GM06990 (cell line): ENCODE measurements at regions not wholly inside any gene's neighbourhood (a gene's known extent, or its start where the extent isn't known, plus 50 kb on each side); places are given as distances from the start of the nearest gene placed in this dataset.

Experiments
- DNase-seq: peaks from one replicate; pipeline ENCODE4 v3.0.0-alpha.2; 2011; ENCODE audit not compliant: insufficient read length; ENCODE audit errors: extremely low read depth
- H3K27me3 ChIP-seq: replicated peaks from 2 replicates; pipeline ENCODE4 v1.6.0; 2011; ENCODE audit warnings: low read length; ENCODE audit not compliant: control insufficient read depth, insufficient read depth
- H3K36me3 ChIP-seq: 2 replicates; pipeline ENCODE4 v1.5.1; 2011; ENCODE audit warnings: low read length; ENCODE audit not compliant: control insufficient read depth, insufficient read depth
- H3K4me3 ChIP-seq: replicated peaks from 2 replicates; pipeline ENCODE4 v1.5.1; 2011; ENCODE audit warnings: low read depth, mild to moderate bottlenecking, control low read depth, low read length
- TF ChIP-seq, protein P1 (sequence below): IDR thresholded peaks from 2 replicates; pipeline ENCODE4 v1.5.1; 2011; ENCODE audit warnings: low read length, control low read depth, mild to moderate bottlenecking, inconsistent platforms; ENCODE audit not compliant: insufficient read depth, poor library complexity, severe bottlenecking

DNA sequence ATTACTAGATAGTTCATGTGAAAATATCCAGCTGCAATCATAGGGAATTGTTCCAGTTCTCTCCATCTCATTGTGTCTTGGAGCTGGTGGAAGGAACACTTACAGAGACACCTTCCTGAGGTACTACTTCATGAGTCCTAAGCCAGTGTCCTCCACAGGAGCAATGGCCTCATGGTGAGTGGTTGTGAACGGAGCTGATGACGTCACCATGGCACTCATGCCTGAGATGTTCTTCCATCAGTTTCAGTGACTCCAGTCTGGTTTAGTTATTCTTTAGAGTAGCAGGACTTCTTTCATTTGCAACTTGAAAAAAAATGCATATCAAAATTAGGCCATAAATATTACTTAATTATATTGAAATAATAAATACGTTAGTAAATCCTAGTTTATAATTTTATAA is 418.6 kb downstream of the ZNF521 start:
- DNase-seq: no peak
- H3K36me3 ChIP-seq: no peaks in the 10 kb centered on the region

DNA sequence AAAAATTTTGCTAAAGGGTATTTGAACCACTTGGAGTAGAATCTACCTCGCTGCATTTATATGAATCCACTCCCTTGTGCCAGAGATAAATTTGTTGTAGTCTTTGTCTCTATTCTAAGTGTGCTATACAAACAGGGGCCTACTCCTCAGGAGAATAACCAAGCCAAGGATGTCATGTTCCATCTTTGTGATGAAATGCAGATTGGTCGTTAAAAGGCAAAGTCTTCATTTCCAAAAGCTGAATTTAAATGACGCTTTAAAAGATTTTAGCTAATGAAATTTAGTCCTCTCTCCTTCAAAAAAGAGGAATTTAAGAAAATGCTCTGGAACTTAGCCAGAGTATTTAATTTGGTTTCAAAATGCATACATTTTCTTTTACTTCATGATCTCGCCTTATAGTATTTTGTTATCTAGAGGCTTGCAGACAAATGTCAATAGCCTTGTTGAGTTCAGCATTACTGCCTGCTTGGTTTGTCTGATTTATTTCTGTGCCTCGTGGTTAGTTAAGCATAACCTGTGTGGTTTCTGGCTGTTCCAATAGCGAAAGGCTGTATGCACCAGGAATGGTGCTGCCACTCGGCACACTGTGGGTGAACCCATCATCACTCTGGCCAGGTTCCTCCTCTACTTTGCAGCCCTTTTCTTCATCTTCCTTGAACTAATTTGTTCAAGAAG is 417.6 kb downstream of the ZNF521 start:
- no peak for DNase-seq
- TF ChIP-seq, protein P1, sequence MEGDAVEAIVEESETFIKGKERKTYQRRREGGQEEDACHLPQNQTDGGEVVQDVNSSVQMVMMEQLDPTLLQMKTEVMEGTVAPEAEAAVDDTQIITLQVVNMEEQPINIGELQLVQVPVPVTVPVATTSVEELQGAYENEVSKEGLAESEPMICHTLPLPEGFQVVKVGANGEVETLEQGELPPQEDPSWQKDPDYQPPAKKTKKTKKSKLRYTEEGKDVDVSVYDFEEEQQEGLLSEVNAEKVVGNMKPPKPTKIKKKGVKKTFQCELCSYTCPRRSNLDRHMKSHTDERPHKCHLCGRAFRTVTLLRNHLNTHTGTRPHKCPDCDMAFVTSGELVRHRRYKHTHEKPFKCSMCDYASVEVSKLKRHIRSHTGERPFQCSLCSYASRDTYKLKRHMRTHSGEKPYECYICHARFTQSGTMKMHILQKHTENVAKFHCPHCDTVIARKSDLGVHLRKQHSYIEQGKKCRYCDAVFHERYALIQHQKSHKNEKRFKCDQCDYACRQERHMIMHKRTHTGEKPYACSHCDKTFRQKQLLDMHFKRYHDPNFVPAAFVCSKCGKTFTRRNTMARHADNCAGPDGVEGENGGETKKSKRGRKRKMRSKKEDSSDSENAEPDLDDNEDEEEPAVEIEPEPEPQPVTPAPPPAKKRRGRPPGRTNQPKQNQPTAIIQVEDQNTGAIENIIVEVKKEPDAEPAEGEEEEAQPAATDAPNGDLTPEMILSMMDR: no peak
- Histone ChIP-seq H3K27me3 (no peaks in the 10 kb centered on the region), H3K4me3 (no peak overlapping the region), H3K36me3 (no peaks in the 10 kb centered on the region)

More for the DNA sequence above, 418.6 kb downstream of the ZNF521 start:
- H3K4me3 ChIP-seq: no peak overlapping the region
- TF ChIP-seq, protein P1: no peak
- H3K27me3 ChIP-seq: no peaks in the 10 kb centered on the region

DNA sequence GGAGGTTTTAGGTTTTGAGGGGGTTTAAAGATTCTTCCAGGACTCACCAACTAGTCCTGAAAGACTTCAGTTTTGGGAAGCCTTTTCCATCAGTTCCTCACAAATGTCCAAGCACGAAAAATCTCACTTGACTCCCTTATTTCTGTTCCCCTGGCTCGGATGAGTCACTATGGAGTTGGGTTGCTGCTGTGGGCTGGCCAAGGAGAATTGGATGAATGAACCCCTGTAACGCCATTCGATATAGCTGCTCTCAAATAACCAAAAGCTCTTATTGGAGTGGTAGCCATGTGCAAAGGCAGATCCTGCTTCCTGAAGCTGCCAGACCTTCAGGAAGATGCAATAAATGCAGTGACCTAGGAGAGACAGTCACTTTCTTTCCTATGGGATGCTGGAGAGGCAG is 417.0 kb downstream of the ZNF521 start:
- Histone ChIP-seq H3K4me3 (no peak overlapping the region), H3K27me3 (no peaks in the 10 kb centered on the region), H3K36me3 (no peaks in the 10 kb centered on the region)
- no peak for DNase-seq
- TF ChIP-seq, protein P1: no peak

DNA sequence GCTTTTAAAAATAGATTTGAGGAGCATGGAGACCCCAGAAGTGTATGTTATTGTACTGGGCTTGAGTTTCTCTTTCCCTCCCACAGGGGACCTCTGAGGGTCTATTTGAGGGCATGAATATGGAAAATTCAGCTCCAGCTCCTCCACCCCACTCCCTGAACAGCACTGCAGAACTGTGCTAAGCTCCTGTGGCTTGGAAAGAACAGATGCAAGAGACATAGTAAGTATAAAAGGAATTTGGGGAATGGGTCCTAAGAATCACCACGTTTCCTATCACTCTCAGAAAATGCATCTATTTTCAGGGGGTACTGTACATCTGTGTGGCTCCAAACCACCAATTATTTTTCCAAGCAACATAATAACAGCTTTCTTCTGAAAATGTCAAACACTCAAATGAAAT is 416.1 kb downstream of the ZNF521 start:
- H3K27me3 ChIP-seq: no peaks in the 10 kb centered on the region
- DNase-seq: no peak
- no peaks in the 10 kb centered on the region for H3K36me3 ChIP-seq
- TF ChIP-seq, protein P1: no peak
- H3K4me3 ChIP-seq: no peak overlapping the region

DNA sequence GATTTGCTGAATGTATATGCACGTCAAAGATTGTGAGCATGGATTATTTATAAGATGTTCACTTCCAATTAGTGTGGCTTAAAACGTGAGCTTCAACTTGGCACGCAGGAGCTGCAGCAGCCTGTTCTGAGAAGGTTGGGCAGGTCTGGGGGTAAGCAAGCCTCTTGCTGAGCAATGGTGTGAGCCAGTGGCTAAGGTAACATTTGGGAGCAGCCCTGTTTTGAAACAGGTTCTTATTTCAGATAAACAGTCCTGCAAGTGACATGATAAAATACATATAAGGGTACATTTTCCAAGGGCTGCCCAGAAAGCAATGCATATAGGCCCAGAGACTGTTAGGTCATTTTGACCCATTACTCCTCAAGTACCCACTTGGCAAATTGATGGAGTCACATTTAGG is 415.3 kb downstream of the ZNF521 start:
- Histone ChIP-seq H3K27me3 (no peaks in the 10 kb centered on the region), H3K36me3 (no peaks in the 10 kb centered on the region), H3K4me3 (no peak overlapping the region)
- DNase-seq: no peak
- TF ChIP-seq, protein P1: no peak
